ENCODE measurements at regions not wholly inside any gene's neighbourhood (a gene's known extent, or its start where the extent isn't known, plus 50 kb on each side); places are given as distances from the start of the nearest gene placed in this dataset.
"Not testable (repeated sequence)": the region's sequence is repeated elsewhere in the genome, so short reads cannot be mapped to it uniquely, and the experiment has no call there.

- TF ChIP-seq CTCF, POLR2A (IDR thresholded peaks at IDR 0.05): not testable (repeated sequence)
Observed at GRCh38 chr3:81329835-81330234, 431.6 kb downstream of the GBE1 start.
